ENCODE measurements at regions not wholly inside any gene's neighbourhood (a gene's known extent, or its start where the extent isn't known, plus 50 kb on each side); places are given as distances from the start of the nearest gene placed in this dataset.

DNA sequence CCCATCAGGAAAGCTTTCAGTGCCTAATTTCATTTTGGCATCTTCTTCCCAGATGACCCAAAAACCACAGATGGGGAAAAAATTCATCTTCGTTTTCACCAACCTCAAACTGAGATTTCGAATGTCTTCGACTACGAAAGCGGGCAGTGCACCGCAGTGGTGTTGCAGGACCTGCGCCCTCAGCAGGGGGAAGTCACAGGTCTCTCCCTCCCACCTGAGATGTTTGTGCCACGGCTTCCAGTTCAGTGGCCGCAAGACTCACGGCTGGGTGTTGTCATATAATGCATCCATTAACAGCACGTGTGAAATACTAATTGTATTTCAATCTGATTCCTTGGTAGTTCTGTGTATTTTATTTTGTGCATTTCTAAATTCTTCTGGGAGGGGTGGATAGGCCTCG, 66.2 kb upstream of the SALL3 start:
- no peak for DNase-seq
- peaks cover 13% of the 10 kb centered on the region for H3K4me1 Mint-ChIP-seq
- TF ChIP-seq, protein P1, sequence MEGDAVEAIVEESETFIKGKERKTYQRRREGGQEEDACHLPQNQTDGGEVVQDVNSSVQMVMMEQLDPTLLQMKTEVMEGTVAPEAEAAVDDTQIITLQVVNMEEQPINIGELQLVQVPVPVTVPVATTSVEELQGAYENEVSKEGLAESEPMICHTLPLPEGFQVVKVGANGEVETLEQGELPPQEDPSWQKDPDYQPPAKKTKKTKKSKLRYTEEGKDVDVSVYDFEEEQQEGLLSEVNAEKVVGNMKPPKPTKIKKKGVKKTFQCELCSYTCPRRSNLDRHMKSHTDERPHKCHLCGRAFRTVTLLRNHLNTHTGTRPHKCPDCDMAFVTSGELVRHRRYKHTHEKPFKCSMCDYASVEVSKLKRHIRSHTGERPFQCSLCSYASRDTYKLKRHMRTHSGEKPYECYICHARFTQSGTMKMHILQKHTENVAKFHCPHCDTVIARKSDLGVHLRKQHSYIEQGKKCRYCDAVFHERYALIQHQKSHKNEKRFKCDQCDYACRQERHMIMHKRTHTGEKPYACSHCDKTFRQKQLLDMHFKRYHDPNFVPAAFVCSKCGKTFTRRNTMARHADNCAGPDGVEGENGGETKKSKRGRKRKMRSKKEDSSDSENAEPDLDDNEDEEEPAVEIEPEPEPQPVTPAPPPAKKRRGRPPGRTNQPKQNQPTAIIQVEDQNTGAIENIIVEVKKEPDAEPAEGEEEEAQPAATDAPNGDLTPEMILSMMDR (IDR thresholded peaks at IDR 0.05): no peak
- no peak overlapping the region for H3K4me3 Mint-ChIP-seq
- peaks cover 8% of the 10 kb centered on the region for H3K27me3 Mint-ChIP-seq (ENCODE audit: low read depth, poor library complexity)
- peaks cover 5% of the 10 kb centered on the region for H3K9me3 Mint-ChIP-seq
- H3K27ac Mint-ChIP-seq: peak overlapping the region; percentile 22
- H3K36me3 Mint-ChIP-seq (ENCODE audit: low read depth): no peaks in the 10 kb centered on the region

DNA sequence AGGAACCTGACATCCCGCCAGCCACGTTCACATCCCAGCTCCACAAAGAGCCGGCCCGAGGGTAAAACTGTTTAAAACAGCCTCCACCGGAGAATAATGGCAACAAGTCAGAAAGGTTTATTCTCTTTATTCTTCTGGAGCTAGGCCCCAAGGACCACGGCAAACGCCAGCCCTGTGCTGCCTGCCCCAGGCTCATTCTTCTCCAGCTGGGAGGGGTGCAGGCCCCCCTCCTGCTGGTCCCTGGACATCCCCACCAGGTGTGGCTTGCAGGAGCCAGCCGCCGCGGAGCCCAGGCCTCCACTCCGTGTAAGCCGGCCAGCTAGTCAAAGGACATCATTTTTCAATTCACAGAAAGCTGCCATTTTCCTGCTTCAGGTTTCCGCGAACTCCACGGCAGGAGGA, 65.8 kb upstream of the SALL3 start:
- DNase-seq: no peak
- H3K27ac Mint-ChIP-seq: no peak overlapping the region
- H3K4me1 Mint-ChIP-seq: peaks cover 13% of the 10 kb centered on the region
- peaks cover 5% of the 10 kb centered on the region for H3K9me3 Mint-ChIP-seq
- H3K36me3 Mint-ChIP-seq (ENCODE audit: low read depth): no peaks in the 10 kb centered on the region
- H3K4me3 Mint-ChIP-seq: no peak overlapping the region
- H3K27me3 Mint-ChIP-seq (ENCODE audit: low read depth, poor library complexity): peaks cover 8% of the 10 kb centered on the region
- TF ChIP-seq, protein P1 (IDR thresholded peaks at IDR 0.05): no peak

DNA sequence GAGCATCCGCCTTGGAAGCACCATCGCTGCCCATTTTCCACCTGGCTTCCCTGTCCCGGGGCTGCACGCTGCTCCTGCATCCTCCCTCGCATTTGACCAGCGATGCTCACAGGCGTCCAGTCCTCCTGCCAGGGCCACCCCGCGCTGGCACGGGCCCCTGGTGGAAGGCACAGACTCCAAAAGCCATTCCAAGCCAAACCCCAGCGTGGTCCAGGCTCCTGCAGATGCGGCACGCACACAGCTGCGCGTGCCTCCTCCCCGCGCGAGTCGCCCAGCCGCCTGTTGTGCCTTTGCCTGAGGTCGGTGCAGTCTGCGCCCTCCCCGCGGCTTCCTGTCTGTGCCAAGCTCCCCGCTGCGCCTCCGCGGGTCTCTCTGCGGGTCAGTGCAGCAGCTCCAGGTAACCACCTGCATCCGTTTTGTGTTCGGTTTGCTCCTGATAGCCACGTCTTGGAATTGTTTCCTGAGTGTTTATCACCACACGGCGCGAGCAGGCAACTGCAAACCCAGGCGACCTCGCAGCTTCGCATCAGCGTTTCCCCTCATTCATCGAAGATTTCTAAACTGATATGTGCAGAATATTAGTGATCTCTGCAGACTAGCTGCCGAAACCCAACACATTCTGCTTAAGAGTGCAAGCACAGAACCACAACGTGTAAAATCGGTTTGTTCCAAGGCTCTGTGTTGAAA, 65.2 kb upstream of the SALL3 start:
- Mint-ChIP-seq H3K9me3 (peaks cover 5% of the 10 kb centered on the region), H3K36me3 (ENCODE audit: low read depth) (no peaks in the 10 kb centered on the region), H3K27ac (no peak overlapping the region), H3K4me1 (peaks cover 13% of the 10 kb centered on the region), H3K27me3 (ENCODE audit: low read depth, poor library complexity) (peaks cover 13% of the 10 kb centered on the region), H3K4me3 (no peak overlapping the region)
- TF ChIP-seq, protein P1 (IDR thresholded peaks at IDR 0.05): no peak
- DNase-seq: no peak

DNA sequence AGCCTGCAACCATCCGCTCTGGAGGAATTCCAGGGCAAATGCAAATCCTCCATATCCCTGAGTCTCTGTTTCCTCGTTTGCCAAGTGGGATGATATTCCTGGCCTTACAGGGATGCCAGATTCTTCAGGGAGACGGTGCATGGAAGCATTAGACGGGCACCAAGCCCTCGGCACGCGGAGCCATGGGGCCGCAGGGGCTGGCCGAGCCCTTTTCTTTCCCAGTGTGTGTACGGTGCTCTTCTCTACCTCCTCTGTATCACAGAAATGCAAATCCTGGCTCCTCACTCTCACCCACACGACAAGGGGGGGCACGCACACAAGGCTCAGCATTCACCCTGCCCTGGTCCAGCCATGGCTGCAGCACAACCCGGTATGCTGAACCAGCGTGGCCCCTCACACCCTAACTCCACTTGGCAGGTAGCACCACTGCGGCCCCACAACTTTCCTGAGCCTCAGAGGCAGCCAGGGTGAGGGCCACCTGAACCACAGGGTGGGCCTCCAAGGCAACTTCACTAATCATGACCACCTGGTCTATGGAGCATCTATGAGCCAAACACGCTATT, 64.1 kb upstream of the SALL3 start:
- DNase-seq: no peak
- peaks cover 5% of the 10 kb centered on the region for H3K9me3 Mint-ChIP-seq
- no peak overlapping the region for H3K4me3 Mint-ChIP-seq
- H3K27me3 Mint-ChIP-seq (ENCODE audit: low read depth, poor library complexity): peaks cover 9% of the 10 kb centered on the region
- H3K36me3 Mint-ChIP-seq (ENCODE audit: low read depth): no peaks in the 10 kb centered on the region
- no peak overlapping the region for H3K27ac Mint-ChIP-seq
- TF ChIP-seq, protein P1 (IDR thresholded peaks at IDR 0.05): no peak
- peaks cover 13% of the 10 kb centered on the region for H3K4me1 Mint-ChIP-seq

DNA sequence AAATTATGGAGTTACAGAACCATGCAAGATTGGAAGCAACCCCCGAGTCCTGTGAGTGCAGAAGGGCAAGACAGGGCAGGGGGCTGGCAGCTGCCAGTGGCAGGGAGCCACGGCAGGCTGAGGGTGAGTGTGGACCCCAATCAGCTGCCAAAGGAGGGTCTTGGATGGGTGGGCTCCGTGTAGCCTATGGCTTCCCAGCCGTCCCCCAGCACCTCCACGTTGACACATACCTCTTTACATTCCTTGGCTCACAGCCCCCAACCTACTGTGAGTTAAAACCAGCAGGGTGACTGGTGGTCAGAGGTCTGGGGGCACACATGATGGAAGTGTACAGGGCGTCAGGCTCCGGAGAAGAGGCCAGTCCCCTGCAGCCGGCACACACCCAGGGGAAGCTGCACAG, 60.9 kb upstream of the SALL3 start:
- TF ChIP-seq, protein P1 (IDR thresholded peaks at IDR 0.05): no peak
- H3K9me3 Mint-ChIP-seq: peaks cover 5% of the 10 kb centered on the region
- H3K27ac Mint-ChIP-seq: no peak overlapping the region
- H3K36me3 Mint-ChIP-seq (ENCODE audit: low read depth): no peaks in the 10 kb centered on the region
- DNase-seq: no peak
- H3K4me1 Mint-ChIP-seq: peaks cover 4% of the 10 kb centered on the region
- H3K4me3 Mint-ChIP-seq: no peak overlapping the region
- peaks cover 12% of the 10 kb centered on the region for H3K27me3 Mint-ChIP-seq (ENCODE audit: low read depth, poor library complexity)

DNA sequence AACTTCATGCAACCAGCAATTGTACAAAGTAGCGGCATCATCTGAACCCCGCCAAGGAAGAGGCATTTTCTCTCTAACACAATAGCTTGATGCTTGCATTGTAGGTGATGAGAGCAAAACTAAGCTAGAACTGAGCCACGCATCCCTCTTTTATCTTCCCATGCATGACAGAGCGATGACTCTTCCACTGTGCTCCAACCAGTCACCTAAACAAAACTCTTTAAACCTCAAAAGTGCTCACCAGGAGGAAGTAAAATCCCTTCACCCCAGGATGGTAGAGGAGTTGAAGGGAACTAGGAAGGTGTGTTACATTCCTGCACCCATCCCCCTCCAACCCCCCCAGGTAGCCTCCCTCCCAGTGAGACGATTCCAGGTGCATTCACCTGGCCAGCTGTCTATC, 59.7 kb upstream of the SALL3 start:
- Mint-ChIP-seq H3K4me1 (no peaks in the 10 kb centered on the region), H3K27me3 (ENCODE audit: low read depth, poor library complexity) (peaks cover 8% of the 10 kb centered on the region)

More for the DNA sequence above, 59.7 kb upstream of the SALL3 start:
- no peak for DNase-seq
- H3K9me3 Mint-ChIP-seq: peaks cover 5% of the 10 kb centered on the region
- H3K36me3 Mint-ChIP-seq (ENCODE audit: low read depth): no peaks in the 10 kb centered on the region
- TF ChIP-seq, protein P1 (IDR thresholded peaks at IDR 0.05): no peak
- H3K27ac Mint-ChIP-seq: no peak overlapping the region
- no peak overlapping the region for H3K4me3 Mint-ChIP-seq
